Fibroblast of lung (primary cell): ENCODE measurements at regions not wholly inside any gene's neighbourhood (a gene's known extent, or its start where the extent isn't known, plus 50 kb on each side); places are given as distances from the start of the nearest gene placed in this dataset.

ENCODE experiments used
- DNase-seq, 2 donors: peaks; one replicate each; pipeline versions ENCODE4 v3.0.0 to v3.0.0-alpha.2; 2010; ENCODE audit warnings: low read depth in 2 of 2
- H2AFZ ChIP-seq: 2 replicates; pipeline ENCODE4 v1.5.1; 2012; ENCODE audit warnings: low read length, control low read depth, inconsistent platforms
- H3K27ac ChIP-seq: 2 replicates; pipeline ENCODE4 v1.5.1; 2011; ENCODE audit warnings: low read length, control low read depth; ENCODE audit not compliant: insufficient read depth
- H3K27me3 ChIP-seq: 2 replicates; pipeline ENCODE4 v1.5.1; 2011; ENCODE audit warnings: mild to moderate bottlenecking, low read length; ENCODE audit not compliant: control insufficient read depth, insufficient read depth
- H3K36me3 ChIP-seq: 2 replicates; pipeline ENCODE4 v1.5.1; 2011; ENCODE audit warnings: low read length; ENCODE audit not compliant: control insufficient read depth, insufficient read depth
- H3K4me1 ChIP-seq: 2 replicates; pipeline ENCODE4 v1.5.1; 2011; ENCODE audit warnings: low read length; ENCODE audit not compliant: control insufficient read depth, insufficient read depth; ENCODE audit errors: extremely low read depth
- H3K4me2 ChIP-seq: 2 replicates; pipeline ENCODE4 v1.5.1; 2011; ENCODE audit warnings: low read length, control low read depth; ENCODE audit not compliant: insufficient read depth; ENCODE audit errors: extremely low read depth
- H3K4me3 ChIP-seq, 4 experiments: fragments of 200-600 bp in 1 of 4; sonication (generic) in 1 of 4; replicated peaks in 1 of 4; 2 replicates each; pipeline ENCODE4 v1.5.1; 2011 to 2016; ENCODE audit warnings: low read length in 4 of 4, low read depth in 3 of 4, mild to moderate bottlenecking in 3 of 4, control low read depth in 2 of 4, inconsistent platforms in 1 of 4, mixed read lengths in 1 of 4; ENCODE audit not compliant: insufficient read depth in 1 of 4; ENCODE audit errors: control extremely low read depth in 1 of 4
- H3K79me2 ChIP-seq: 2 replicates; pipeline ENCODE4 v1.5.1; 2012; ENCODE audit warnings: mild to moderate bottlenecking, low read length, inconsistent platforms; ENCODE audit not compliant: control insufficient read depth, insufficient read depth
- H3K9ac ChIP-seq: 2 replicates; pipeline ENCODE4 v1.5.1; 2011; ENCODE audit warnings: mild to moderate bottlenecking, low read length, control low read depth; ENCODE audit not compliant: insufficient read depth
- H3K9me3 ChIP-seq: 2 replicates; pipeline ENCODE4 v1.5.1; 2012; ENCODE audit warnings: low read depth, low read length; ENCODE audit not compliant: control insufficient read depth, insufficient read depth
- H4K20me1 ChIP-seq: 2 replicates; pipeline ENCODE4 v1.5.1; 2011; ENCODE audit warnings: low read length; ENCODE audit not compliant: control insufficient read depth, insufficient read depth; ENCODE audit errors: extremely low read depth
- EZH2 ChIP-seq: IDR thresholded peaks from 2 replicates; pipeline ENCODE4 v1.5.1; 2012; ENCODE audit warnings: low read length, control low read depth, mild to moderate bottlenecking; ENCODE audit errors: missing control alignments
- TF ChIP-seq, protein P1 (sequence below), 2 donors: IDR thresholded peaks in 1 of 2; conservative IDR thresholded peaks in 1 of 2; 1 replicate in 1 of 2; 2 replicates in 1 of 2; pipeline ENCODE4 v1.5.1; 2011 to 2012; ENCODE audit warnings: low read length in 2 of 2, control low read depth in 1 of 2, inconsistent platforms in 1 of 2, low read depth in 1 of 2, mild to moderate bottlenecking in 1 of 2

GRCh38 chr17:14760719-14761411 lies 460.0 kb downstream of the HS3ST3B1 start:
- Histone ChIP-seq H3K79me2 (no peaks in the 10 kb centered on the region), H4K20me1 (no peaks in the 10 kb centered on the region), H2AFZ (no peak overlapping the region), H3K4me1 (no peaks in the 10 kb centered on the region), H3K4me3 (no peak overlapping the region), H3K9me3 (no peaks in the 10 kb centered on the region), H3K36me3 (no peaks in the 10 kb centered on the region), H3K27me3 (no peaks in the 10 kb centered on the region), H3K9ac (no peak overlapping the region), H3K27ac (no peak overlapping the region), H3K4me2 (no peak overlapping the region)
- DNase-seq = no peak
- TF ChIP-seq, protein P1, sequence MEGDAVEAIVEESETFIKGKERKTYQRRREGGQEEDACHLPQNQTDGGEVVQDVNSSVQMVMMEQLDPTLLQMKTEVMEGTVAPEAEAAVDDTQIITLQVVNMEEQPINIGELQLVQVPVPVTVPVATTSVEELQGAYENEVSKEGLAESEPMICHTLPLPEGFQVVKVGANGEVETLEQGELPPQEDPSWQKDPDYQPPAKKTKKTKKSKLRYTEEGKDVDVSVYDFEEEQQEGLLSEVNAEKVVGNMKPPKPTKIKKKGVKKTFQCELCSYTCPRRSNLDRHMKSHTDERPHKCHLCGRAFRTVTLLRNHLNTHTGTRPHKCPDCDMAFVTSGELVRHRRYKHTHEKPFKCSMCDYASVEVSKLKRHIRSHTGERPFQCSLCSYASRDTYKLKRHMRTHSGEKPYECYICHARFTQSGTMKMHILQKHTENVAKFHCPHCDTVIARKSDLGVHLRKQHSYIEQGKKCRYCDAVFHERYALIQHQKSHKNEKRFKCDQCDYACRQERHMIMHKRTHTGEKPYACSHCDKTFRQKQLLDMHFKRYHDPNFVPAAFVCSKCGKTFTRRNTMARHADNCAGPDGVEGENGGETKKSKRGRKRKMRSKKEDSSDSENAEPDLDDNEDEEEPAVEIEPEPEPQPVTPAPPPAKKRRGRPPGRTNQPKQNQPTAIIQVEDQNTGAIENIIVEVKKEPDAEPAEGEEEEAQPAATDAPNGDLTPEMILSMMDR (conservative IDR thresholded peaks at IDR 0.05 in 1 of 2, IDR thresholded peaks at IDR 0.05 in 1 of 2; ENCODE audit: low read depth in 1 of 2, low read length in 2 of 2) = no peak
- TF ChIP-seq EZH2 = no peak

GRCh38 chr17:14760212-14760611 lies 459.3 kb downstream of the HS3ST3B1 start:
- no peak for DNase-seq

DNA sequence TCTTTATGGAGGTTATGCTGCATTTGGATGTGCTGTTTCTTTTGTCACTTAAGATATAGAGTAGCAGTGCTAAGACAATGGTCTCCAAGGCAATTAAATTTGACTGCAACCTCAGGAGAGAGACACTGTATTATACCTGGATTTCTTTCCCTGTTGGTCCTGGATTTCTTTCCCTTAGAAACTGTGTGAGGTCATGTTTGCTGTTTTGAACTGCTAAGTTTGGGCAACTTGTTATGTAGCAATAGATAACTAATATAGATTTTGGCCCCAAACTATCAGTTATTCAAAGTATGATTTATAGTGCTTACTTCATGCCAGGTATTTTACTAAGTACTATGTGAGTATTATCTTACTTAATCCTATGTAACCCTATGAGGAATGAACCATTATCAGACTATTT lies 458.4 kb downstream of the HS3ST3B1 start:
- Histone ChIP-seq H3K27ac (no peak overlapping the region), H3K9me3 (no peaks in the 10 kb centered on the region)

More at GRCh38 chr17:14760212-14760611, 459.3 kb downstream of the HS3ST3B1 start:
- H3K36me3 ChIP-seq = no peaks in the 10 kb centered on the region
- no peak overlapping the region for H2AFZ ChIP-seq
- no peaks in the 10 kb centered on the region for H3K27me3 ChIP-seq
- no peaks in the 10 kb centered on the region for H3K9me3 ChIP-seq
- no peak overlapping the region for H3K4me3 ChIP-seq
- no peaks in the 10 kb centered on the region for H3K4me1 ChIP-seq
- H3K27ac ChIP-seq = no peak overlapping the region
- H3K79me2 ChIP-seq = no peaks in the 10 kb centered on the region
- H3K9ac ChIP-seq = no peak overlapping the region
- H4K20me1 ChIP-seq = no peaks in the 10 kb centered on the region
- no peak overlapping the region for H3K4me2 ChIP-seq
- TF ChIP-seq EZH2 = no peak
- TF ChIP-seq, protein P1 (conservative IDR thresholded peaks at IDR 0.05 in 1 of 2, IDR thresholded peaks at IDR 0.05 in 1 of 2; ENCODE audit: low read depth in 1 of 2, low read length in 2 of 2) = no peak

More for the DNA sequence above, 458.4 kb downstream of the HS3ST3B1 start:
- Histone ChIP-seq H3K36me3 (no peaks in the 10 kb centered on the region), H3K79me2 (no peaks in the 10 kb centered on the region), H3K9ac (no peak overlapping the region), H2AFZ (no peak overlapping the region), H3K27me3 (no peaks in the 10 kb centered on the region), H3K4me3 (no peak overlapping the region), H4K20me1 (no peaks in the 10 kb centered on the region), H3K4me1 (no peaks in the 10 kb centered on the region), H3K4me2 (no peak overlapping the region)
- TF ChIP-seq, protein P1 (conservative IDR thresholded peaks at IDR 0.05 in 1 of 2, IDR thresholded peaks at IDR 0.05 in 1 of 2; ENCODE audit: low read depth in 1 of 2, low read length in 2 of 2) = no peak
- no peak for TF ChIP-seq EZH2
- DNase-seq = no peak
